GM12865 (cell line): ENCODE measurements at regions not wholly inside any gene's neighbourhood (a gene's known extent, or its start where the extent isn't known, plus 50 kb on each side); places are given as distances from the start of the nearest gene placed in this dataset.
"Not testable (repeated sequence)": the region's sequence is repeated elsewhere in the genome, so short reads cannot be mapped to it uniquely, and the experiment has no call there.

Experiments
- DNase-seq: peaks from one replicate; pipeline ENCODE4 v3.0.0; 2010; ENCODE audit warnings: low read depth
- H3K4me3 ChIP-seq: 2 replicates; pipeline ENCODE4 v1.5.1; 2011; ENCODE audit warnings: mild to moderate bottlenecking, low read depth, low read length, control low read depth
- CTCF ChIP-seq: IDR thresholded peaks from 2 replicates; pipeline ENCODE4 v1.5.1; 2011; ENCODE audit warnings: low read length, control low read depth, low read depth, inconsistent platforms; ENCODE audit not compliant: insufficient read depth; ENCODE audit errors: missing control alignments

- no peak overlapping the region for H3K4me3 ChIP-seq
- DNase-seq, result no peak
- no peak for TF ChIP-seq CTCF
These were observed 98.8 kb upstream of the METTL14 start for GRCh38 chr4:118586357-118586790.

GRCh38 chr4:118587116-118587831 lies 97.9 kb upstream of the METTL14 start:
- TF ChIP-seq CTCF, result no peak
- DNase-seq, result no peak
- H3K4me3 ChIP-seq, result no peak overlapping the region

- no peak overlapping the region for H3K4me3 ChIP-seq
- no peak for TF ChIP-seq CTCF
- DNase-seq, result no peak
These were observed 97.2 kb upstream of the METTL14 start for GRCh38 chr4:118587946-118588345.

GRCh38 chr4:118589471-118590055 lies 95.6 kb upstream of the METTL14 start:
- H3K4me3 ChIP-seq, result no peak overlapping the region
- TF ChIP-seq CTCF, result no peak
- DNase-seq, result no peak

GRCh38 chr4:118591339-118592046 lies 93.7 kb upstream of the METTL14 start:
- peak overlapping the region; percentile 66 for H3K4me3 ChIP-seq
- peak; percentile 97 for DNase-seq

- peak overlapping the region; percentile 66 for H3K4me3 ChIP-seq
These were observed 92.9 kb upstream of the METTL14 start for GRCh38 chr4:118592289-118592688.

GRCh38 chr4:118595883-118596282 lies 89.3 kb upstream of the METTL14 start:
- DNase-seq, H3K4me3 ChIP-seq: not testable (repeated sequence)

More at GRCh38 chr4:118592289-118592688, 92.9 kb upstream of the METTL14 start:
- not testable (repeated sequence) for DNase-seq

GRCh38 chr4:118625097-118625496 lies 60.1 kb upstream of the METTL14 start:
- DNase-seq, H3K4me3 ChIP-seq: not testable (repeated sequence)

GRCh38 chr4:118629697-118630096 lies 55.5 kb upstream of the METTL14 start:
- H3K4me3 ChIP-seq, DNase-seq: not testable (repeated sequence)

- not testable (repeated sequence) for DNase-seq, H3K4me3 ChIP-seq
These were observed 54.3 kb upstream of the METTL14 start for GRCh38 chr4:118630897-118631296.

GRCh38 chr4:118631321-118632050 lies 53.7 kb upstream of the METTL14 start:
- H3K4me3 ChIP-seq, DNase-seq: not testable (repeated sequence)

- not testable (repeated sequence) for H3K4me3 ChIP-seq, DNase-seq
These were observed 51.7 kb upstream of the METTL14 start for GRCh38 chr4:118633476-118633875.

GRCh38 chr4:118634126-118634875 lies 50.9 kb upstream of the METTL14 start:
- H3K4me3 ChIP-seq, DNase-seq: not testable (repeated sequence)
